ENCODE measurements at regions not wholly inside any gene's neighbourhood (a gene's known extent, or its start where the extent isn't known, plus 50 kb on each side); places are given as distances from the start of the nearest gene placed in this dataset.
"Not testable (repeated sequence)": the region's sequence is repeated elsewhere in the genome, so short reads cannot be mapped to it uniquely, and the experiment has no call there.

- DNase-seq, result no peak
Measured at GRCh38 chr13:53101883-53102282, 73.3 kb downstream of the OLFM4 start.

GRCh38 chr13:53104136-53104535, 75.5 kb downstream of the OLFM4 start:
- DNase-seq, result no peak

GRCh38 chr13:53105477-53105876, 76.9 kb downstream of the OLFM4 start:
- DNase-seq, result no peak

- no peak for DNase-seq
Measured at GRCh38 chr13:53105890-53106289, 77.3 kb downstream of the OLFM4 start.

GRCh38 chr13:53110181-53110580, 81.6 kb downstream of the OLFM4 start:
- DNase-seq, result no peak

GRCh38 chr13:53110614-53111013, 82.0 kb downstream of the OLFM4 start:
- DNase-seq, result no peak

- no peak for DNase-seq
Measured at GRCh38 chr13:53112522-53112921, 83.9 kb downstream of the OLFM4 start.

- DNase-seq, result not testable (repeated sequence)
Measured at GRCh38 chr13:53117048-53117447, 88.4 kb downstream of the OLFM4 start.

GRCh38 chr13:53121131-53121773, 92.6 kb downstream of the OLFM4 start:
- DNase-seq, result no peak

GRCh38 chr13:53121919-53122318, 93.3 kb downstream of the OLFM4 start:
- DNase-seq, result no peak

- DNase-seq, result no peak
Measured at GRCh38 chr13:53123536-53123935, 94.9 kb downstream of the OLFM4 start.

- no peak for DNase-seq
Measured at GRCh38 chr13:53124623-53125022, 96.0 kb downstream of the OLFM4 start.

- no peak for DNase-seq
Measured at GRCh38 chr13:53126841-53127245, 98.2 kb downstream of the OLFM4 start.

- DNase-seq, result no peak
Measured at GRCh38 chr13:53127373-53127772, 98.8 kb downstream of the OLFM4 start.

GRCh38 chr13:53129864-53130393, 101.3 kb downstream of the OLFM4 start:
- DNase-seq, result no peak

- no peak for DNase-seq
Measured at GRCh38 chr13:53131361-53131760, 102.7 kb downstream of the OLFM4 start.

- no peak for DNase-seq
Measured at GRCh38 chr13:53135301-53135700, 106.7 kb downstream of the OLFM4 start.

GRCh38 chr13:53136554-53137215, 108.1 kb downstream of the OLFM4 start:
- no peak for DNase-seq

GRCh38 chr13:53137779-53138178, 109.2 kb downstream of the OLFM4 start:
- DNase-seq, result no peak

GRCh38 chr13:53138376-53139036, 109.9 kb downstream of the OLFM4 start:
- no peak for DNase-seq

GRCh38 chr13:53141336-53141735, 112.7 kb downstream of the OLFM4 start:
- DNase-seq, result no peak

- no peak for DNase-seq
Measured at GRCh38 chr13:53142306-53142705, 113.7 kb downstream of the OLFM4 start.

- no peak for DNase-seq
Measured at GRCh38 chr13:53143757-53144339, 115.2 kb downstream of the OLFM4 start.

- DNase-seq, result no peak
Measured at GRCh38 chr13:53144826-53145225, 116.2 kb downstream of the OLFM4 start.

Measured in T-helper 2 cell (primary cell).